DMS53 treated with DMSO at 0.1 percent for 48 hours (cell line): ENCODE measurements at regions not wholly inside any gene's neighbourhood (a gene's known extent, or its start where the extent isn't known, plus 50 kb on each side); places are given as distances from the start of the nearest gene placed in this dataset.
"Not testable (repeated sequence)": the region's sequence is repeated elsewhere in the genome, so short reads cannot be mapped to it uniquely, and the experiment has no call there.

Experiments
- DNase-seq: peaks from one replicate; lab custom pipeline; 2025; ENCODE audit not compliant: unreplicated experiment; lab: John Stamatoyannopoulos, UW

GRCh38 chr6:147958683-147959082, 384.0 kb upstream of the SASH1 start:
- DNase-seq, result no peak

- DNase-seq, result no peak
These were observed 381.0 kb upstream of the SASH1 start for GRCh38 chr6:147961481-147962141.

GRCh38 chr6:147965448-147965847, 377.2 kb upstream of the SASH1 start:
- DNase-seq, result not testable (repeated sequence)

- DNase-seq, result peak; percentile 4
These were observed 371.7 kb upstream of the SASH1 start for GRCh38 chr6:147970970-147971369.

DNA sequence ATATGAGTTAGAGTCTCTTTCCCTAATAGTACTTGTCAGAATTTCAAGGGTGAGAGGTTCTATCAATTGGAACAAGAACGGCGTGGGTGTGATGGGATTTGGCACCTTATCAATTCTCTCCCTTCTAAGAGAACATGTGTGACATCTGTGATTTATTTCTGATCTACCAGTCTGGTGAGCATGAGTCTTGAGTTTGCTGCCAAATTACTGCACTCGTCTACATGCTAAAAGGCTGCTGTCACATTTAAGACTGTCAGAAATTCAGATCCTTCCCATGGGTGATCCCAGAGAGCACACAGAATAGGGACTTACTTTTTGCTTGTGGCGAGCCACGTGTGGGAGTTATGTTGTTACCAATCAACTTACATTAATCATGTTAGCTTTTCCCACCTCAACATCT, 370.2 kb upstream of the SASH1 start:
- no peak for DNase-seq

- no peak for DNase-seq
These were observed 368.8 kb upstream of the SASH1 start for GRCh38 chr6:147973806-147974205.

- DNase-seq, result peak; percentile 29
These were observed 368.3 kb upstream of the SASH1 start for GRCh38 chr6:147974376-147974775.

GRCh38 chr6:147977851-147978465, 364.7 kb upstream of the SASH1 start:
- DNase-seq, result no peak

DNA sequence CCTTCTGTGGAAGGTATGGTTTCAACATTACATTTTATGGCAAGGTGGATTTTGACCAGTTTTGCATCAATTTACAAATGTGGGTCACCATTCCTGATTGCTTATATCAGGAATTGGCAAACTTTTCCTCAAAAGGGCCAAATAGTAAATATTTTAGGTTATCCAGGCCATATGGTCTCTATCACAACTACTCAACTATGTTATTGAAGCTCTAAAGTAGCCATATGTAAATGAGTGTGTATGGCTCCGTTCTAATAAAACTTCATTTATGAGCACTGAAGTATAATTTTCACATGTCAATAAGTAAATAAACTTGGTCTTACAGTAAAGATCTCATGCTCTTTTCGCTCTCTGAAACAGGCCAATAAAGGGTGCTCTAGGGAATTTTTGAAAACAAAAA, 362.7 kb upstream of the SASH1 start:
- no peak for DNase-seq

- DNase-seq, result no peak
These were observed 358.9 kb upstream of the SASH1 start for GRCh38 chr6:147983581-147984366.

DNA sequence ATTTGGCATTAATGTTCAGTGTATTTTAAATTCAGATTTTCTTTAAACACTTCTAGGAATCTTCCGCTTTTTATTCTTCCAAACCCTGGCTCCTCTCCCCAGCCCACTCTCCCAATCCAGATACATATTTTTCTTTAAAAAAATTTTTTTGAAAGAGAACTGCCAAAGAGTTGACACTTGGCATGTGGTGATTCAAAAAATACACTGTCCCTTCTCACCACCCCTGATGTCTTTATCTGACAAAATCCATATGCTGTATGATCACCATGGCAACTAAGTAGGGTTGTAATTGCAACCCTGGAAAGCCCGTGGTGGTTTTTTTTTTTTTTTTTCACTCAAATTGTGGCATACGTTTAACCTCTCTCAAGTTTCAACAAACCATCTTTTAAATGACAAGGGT, 355.8 kb upstream of the SASH1 start:
- no peak for DNase-seq

DNA sequence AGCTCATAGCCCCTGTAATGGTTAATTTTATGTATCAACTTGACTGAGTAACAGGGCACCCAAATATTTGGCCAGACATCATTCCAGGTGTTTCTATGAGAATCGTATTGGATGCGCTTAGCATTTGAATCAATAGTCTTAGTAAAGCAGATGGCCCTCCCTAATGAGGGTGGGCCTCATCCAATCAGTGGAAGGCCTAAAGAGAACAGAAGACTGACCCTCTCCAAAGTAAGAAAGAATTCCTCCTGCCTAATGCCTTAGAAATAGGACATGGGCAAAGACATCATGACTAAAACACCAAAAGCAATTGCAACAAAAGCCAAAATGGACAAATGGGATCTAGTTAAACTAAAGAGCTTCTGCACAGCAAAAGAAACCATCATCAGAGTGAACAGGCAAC, 352.5 kb upstream of the SASH1 start:
- DNase-seq, result no peak

DNA sequence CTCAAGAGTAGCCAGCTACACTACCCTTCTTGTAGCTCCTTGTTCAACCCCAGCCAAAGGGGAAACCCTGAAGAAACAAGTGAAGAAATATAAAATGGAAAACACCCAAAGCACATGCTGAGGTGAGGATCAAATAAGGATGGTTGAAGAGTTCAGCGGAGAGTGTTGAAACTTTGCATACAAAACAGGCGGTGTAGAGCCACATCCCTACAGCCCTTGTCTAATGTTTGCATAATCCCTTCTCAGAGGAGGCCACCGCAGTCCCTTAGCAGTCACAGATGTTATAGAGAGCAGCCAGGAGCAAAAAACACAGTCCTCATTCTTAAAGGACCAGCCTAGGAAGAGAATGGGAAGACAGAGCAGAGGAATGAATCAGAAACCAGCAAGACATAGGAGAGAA, 350.7 kb upstream of the SASH1 start:
- no peak for DNase-seq

DNA sequence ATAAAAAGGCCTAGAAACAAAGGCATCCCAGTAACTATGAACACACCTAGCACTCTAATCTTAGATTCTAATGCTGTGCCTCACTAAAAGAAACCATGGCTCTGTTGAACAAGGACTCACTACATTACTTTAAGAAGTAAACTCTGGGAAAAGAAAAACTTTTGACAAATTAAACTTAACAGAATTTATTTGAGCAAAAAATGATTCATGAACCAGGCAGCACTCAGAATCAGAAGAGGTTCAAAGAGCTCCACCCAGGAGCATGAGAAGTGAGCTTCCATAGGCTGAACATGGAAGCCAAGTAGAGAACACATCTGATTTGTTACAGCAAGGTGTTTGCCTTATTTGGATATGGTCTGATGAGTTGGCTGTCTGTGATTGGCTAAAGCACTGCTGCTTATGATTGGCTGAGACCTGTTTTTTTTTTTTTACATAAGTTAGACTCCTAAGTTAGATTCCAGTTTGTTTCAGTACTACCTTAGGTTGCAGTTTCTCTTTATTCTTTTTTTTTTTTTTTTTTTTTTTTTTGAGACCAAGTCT, 343.6 kb upstream of the SASH1 start:
- no peak for DNase-seq

DNA sequence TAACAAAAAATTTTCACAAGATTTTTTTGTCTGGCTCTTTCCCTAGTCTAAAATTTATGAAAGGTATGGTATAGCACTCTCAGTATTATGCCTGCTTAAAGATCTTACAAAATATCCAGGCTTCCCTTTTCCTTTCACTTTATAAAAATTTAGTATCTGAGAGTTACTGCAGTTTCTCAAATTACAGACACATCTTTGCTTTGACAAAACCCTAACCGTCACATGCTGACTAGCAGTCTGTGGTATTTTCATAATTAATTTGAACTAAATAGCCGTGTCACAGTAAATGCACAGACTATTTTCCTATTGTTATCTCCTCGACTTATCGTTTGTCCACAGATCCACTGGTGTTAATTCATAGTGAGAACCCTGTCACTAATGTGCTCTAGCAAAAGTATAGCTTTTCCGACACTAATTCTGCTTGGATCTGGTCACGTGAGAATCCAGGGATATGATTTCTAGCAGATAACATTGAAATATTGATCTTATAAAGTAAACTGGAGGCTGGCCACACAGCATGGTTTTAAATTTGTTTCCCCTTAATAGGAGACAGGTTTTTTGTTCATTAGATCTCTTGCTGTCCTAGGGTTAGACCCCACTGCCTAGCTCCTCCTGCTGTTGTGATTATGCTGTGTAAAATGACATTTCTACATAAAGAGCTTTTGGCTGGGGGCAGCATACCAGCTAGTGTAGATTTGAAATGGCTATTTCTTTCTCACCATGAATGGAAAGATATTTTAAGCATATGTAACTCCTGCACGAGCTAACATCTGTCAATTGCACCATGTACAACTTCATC, 340.6 kb upstream of the SASH1 start:
- no peak for DNase-seq

DNA sequence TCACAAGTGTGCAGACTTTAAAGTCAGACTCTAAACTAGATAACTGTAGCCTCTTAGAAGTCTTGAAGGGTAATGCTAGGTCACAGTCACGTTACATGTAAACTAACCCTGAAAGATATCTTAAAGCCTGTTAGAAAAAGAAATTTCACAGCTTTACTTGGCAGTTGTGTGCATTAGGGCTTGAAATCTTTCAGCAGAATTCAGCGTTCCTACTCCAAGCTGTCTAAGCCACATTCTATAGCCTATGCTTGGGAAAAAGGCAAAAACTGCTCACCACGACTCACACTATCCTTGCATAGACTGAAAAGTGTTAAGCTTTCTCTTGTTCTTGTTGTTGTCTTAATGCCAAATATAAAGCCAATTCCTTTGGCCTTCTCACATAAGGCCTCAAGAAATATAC, 338.0 kb upstream of the SASH1 start:
- DNase-seq, result no peak

GRCh38 chr6:148005806-148006205, 336.8 kb upstream of the SASH1 start:
- no peak for DNase-seq

DNA sequence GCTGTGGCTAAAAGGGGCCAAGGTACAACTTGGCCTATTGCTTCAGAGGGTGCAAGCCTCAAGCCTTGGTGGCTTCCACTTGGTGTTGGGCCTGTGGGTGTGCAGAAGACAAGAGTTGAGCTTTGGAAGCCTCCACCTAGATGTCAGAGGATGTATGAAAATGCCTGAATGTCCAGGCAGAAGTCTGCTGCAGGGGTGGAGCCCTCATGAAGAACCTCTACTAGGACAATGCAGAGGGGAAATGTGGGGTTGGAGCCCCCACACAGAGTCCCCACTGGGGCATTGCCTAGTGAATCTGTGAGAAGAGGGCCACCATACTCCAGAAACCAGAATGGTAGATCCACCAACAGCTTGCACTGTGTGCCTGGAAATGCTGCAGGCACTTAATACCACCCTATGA, 332.1 kb upstream of the SASH1 start:
- not testable (repeated sequence) for DNase-seq

GRCh38 chr6:148016013-148016412, 326.6 kb upstream of the SASH1 start:
- no peak for DNase-seq

DNA sequence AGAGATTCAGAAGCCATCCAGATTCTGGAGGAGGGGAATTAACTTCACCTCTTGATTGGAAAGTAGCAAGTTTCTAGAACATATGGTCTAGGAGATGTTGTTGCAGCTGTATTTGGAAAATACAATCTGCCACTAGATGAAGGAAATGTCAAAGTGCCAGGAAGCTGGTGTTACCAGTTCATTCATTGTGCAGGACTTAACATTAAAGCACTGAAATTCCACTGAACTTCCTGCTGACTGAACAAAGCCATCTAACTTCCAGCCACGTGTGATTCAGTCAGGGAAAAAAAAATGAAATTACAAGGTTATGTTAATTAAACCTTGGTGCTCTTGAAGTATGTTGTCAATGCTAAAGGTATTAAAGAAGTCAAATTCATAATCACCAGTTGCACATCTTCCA, 321.5 kb upstream of the SASH1 start:
- no peak for DNase-seq

GRCh38 chr6:148021699-148022098, 320.9 kb upstream of the SASH1 start:
- peak; percentile 1 for DNase-seq
